Common myeloid progenitor, CD34-positive (primary cell): ENCODE measurements at regions not wholly inside any gene's neighbourhood (a gene's known extent, or its start where the extent isn't known, plus 50 kb on each side); places are given as distances from the start of the nearest gene placed in this dataset.

Experiments used
- CTCF ChIA-PET: fragments of 350-600 bp; sonication (Branson Sonifier 250); formaldehyde crosslinking; loops from one replicate; lab custom pipeline; 2021; ENCODE audit warnings: antibody characterized with exemption; lab: Charles Lee
- POLR2A ChIA-PET: fragments of 350-600 bp; sonication (Branson Sonifier 250); formaldehyde crosslinking; loops from one replicate; lab custom pipeline; 2021; ENCODE audit warnings: antibody characterized with exemption; lab: Charles Lee
- DNase-seq, 3 donors: peaks; one replicate each; pipeline versions ENCODE4 v3.0.0 to v3.0.0-alpha.2; 2013
- H3K27ac ChIP-seq, 2 experiments: 1 replicate in 1 of 2; 2 replicates in 1 of 2; pipeline ENCODE4 v1.7.0; 2013; ENCODE audit warnings: inconsistent platforms in 2 of 2, low read length in 2 of 2, mild to moderate bottlenecking in 2 of 2, low read depth in 1 of 2, moderate library complexity in 1 of 2; ENCODE audit not compliant: severe bottlenecking in 2 of 2, insufficient read depth in 1 of 2, poor library complexity in 1 of 2
- H3K27me3 ChIP-seq, 5 experiments: replicated peaks in 2 of 5; 1 replicate in 3 of 5; 2 replicates in 2 of 5; pipeline versions ENCODE4 v1.6.1 to v1.7.0; 2013; ENCODE audit warnings: low read length in 4 of 5, mild to moderate bottlenecking in 2 of 5, moderate library complexity in 2 of 5, inconsistent platforms in 1 of 5; ENCODE audit not compliant: insufficient read depth in 5 of 5, control insufficient read depth in 4 of 5
- H3K36me3 ChIP-seq, 4 experiments: 1 replicate in 2 of 4; 2 replicates in 2 of 4; pipeline versions ENCODE4 v1.6.1 to v1.7.0; 2013; ENCODE audit warnings: low read length in 3 of 4, control low read depth in 1 of 4, mild to moderate bottlenecking in 1 of 4; ENCODE audit not compliant: control insufficient read depth in 4 of 4, insufficient read depth in 4 of 4
- H3K4me1 ChIP-seq, 4 experiments: 1 replicate in 3 of 4; 2 replicates in 1 of 4; pipeline versions ENCODE4 v1.6.1 to v1.7.1; 2013; ENCODE audit warnings: low read length in 3 of 4, mild to moderate bottlenecking in 3 of 4, control low read depth in 1 of 4, inconsistent platforms in 1 of 4, moderate library complexity in 1 of 4; ENCODE audit not compliant: control insufficient read depth in 4 of 4, insufficient read depth in 4 of 4; ENCODE audit errors: control extremely low read depth in 1 of 4
- H3K4me3 ChIP-seq, 7 experiments: 1 replicate in 4 of 7; 2 replicates in 3 of 7; pipeline versions ENCODE4 v1.5.1 to v1.7.0; 2013; ENCODE audit warnings: mild to moderate bottlenecking in 7 of 7, low read length in 6 of 7, moderate library complexity in 6 of 7, inconsistent platforms in 2 of 7, low read depth in 2 of 7, control low read depth in 1 of 7; ENCODE audit not compliant: insufficient read depth in 4 of 7, control insufficient read depth in 1 of 7; ENCODE audit errors: extremely low read depth in 1 of 7
- H3K9me3 ChIP-seq, 5 experiments: 1 replicate in 4 of 5; 2 replicates in 1 of 5; pipeline versions ENCODE4 v1.6.1 to v1.7.1; 2013; ENCODE audit warnings: low read length in 4 of 5, mild to moderate bottlenecking in 2 of 5, inconsistent platforms in 1 of 5, low read depth in 1 of 5, moderate library complexity in 1 of 5; ENCODE audit not compliant: control insufficient read depth in 4 of 5, insufficient read depth in 2 of 5; ENCODE audit errors: control extremely low read depth in 1 of 5
- WGBS: methylation state at CpG from one replicate; pipeline ENCODE4 v1.1.5; 2013; ENCODE audit not compliant: insufficient coverage; 5-methylcytosine and 5-hydroxymethylcytosine counted together

GRCh38 chr6:84500726-84501125 lies 263.7 kb downstream of the TBX18 start:
- no peaks in the 10 kb centered on the region for H3K4me1 ChIP-seq
- WGBS: 100% methylated on average over 1 of the region's 3 CpGs
- CTCF ChIA-PET: interaction anchor here (0.9 kb wide), 1 partner anchor 12 kb away, joined by 3 read pairs; no protein-coding TSS in a partner anchor
- H3K27ac ChIP-seq: no peak overlapping the region
- H3K9me3 ChIP-seq: peaks cover 0 to under 1% (median 0%) of the 10 kb centered on the region in 5 experiments
- no peaks in the 10 kb centered on the region for H3K36me3 ChIP-seq
- no peaks in the 10 kb centered on the region for H3K27me3 ChIP-seq
- no peak for DNase-seq
- H3K4me3 ChIP-seq: no peak overlapping the region
- POLR2A ChIA-PET: no interaction called here

- WGBS: no CpG with 5 or more reads among the region's 2 CpGs
- Histone ChIP-seq H3K36me3 (no peaks in the 10 kb centered on the region), H3K4me3 (no peak overlapping the region), H3K4me1 (no peaks in the 10 kb centered on the region), H3K27ac (no peak overlapping the region), H3K9me3 (no peaks in the 10 kb centered on the region), H3K27me3 (no peaks in the 10 kb centered on the region)
- no peak for DNase-seq
- CTCF ChIA-PET: no interaction called here
- POLR2A ChIA-PET: no interaction called here
Measured at GRCh38 chr6:84498905-84499304, 265.5 kb downstream of the TBX18 start.

- DNase-seq: no peak
- POLR2A ChIA-PET: no interaction called here
- Histone ChIP-seq H3K27ac (no peak overlapping the region), H3K36me3 (no peaks in the 10 kb centered on the region), H3K4me1 (no peaks in the 10 kb centered on the region), H3K4me3 (no peak overlapping the region), H3K27me3 (no peaks in the 10 kb centered on the region), H3K9me3 (no peaks in the 10 kb centered on the region)
- WGBS: 92% methylated on average over 9 of the region's 13 CpGs
- CTCF ChIA-PET: no interaction called here
Measured at GRCh38 chr6:84492241-84493165, 265.1 kb upstream of the CEP162 start.

- Histone ChIP-seq H3K27ac (no peak overlapping the region), H3K27me3 (no peaks in the 10 kb centered on the region), H3K4me1 (no peaks in the 10 kb centered on the region), H3K36me3 (no peaks in the 10 kb centered on the region), H3K9me3 (no peaks in the 10 kb centered on the region), H3K4me3 (no peak overlapping the region)
- POLR2A ChIA-PET: no interaction called here
- WGBS: no CpG with 5 or more reads among the region's 1 CpG
- DNase-seq: no peak
- CTCF ChIA-PET: no interaction called here
Measured at GRCh38 chr6:84489598-84489997, 262.2 kb upstream of the CEP162 start.

- no peaks in the 10 kb centered on the region for H3K9me3 ChIP-seq
- POLR2A ChIA-PET: no interaction called here
- H3K36me3 ChIP-seq: no peaks in the 10 kb centered on the region
- CTCF ChIA-PET: no interaction called here
- H3K27ac ChIP-seq: no peak overlapping the region
- no peaks in the 10 kb centered on the region for H3K4me1 ChIP-seq
- H3K4me3 ChIP-seq: no peak overlapping the region
- no peak for DNase-seq
- H3K27me3 ChIP-seq: no peaks in the 10 kb centered on the region
Measured at GRCh38 chr6:84486526-84486925, 259.1 kb upstream of the CEP162 start.

- no peak for DNase-seq
- peaks cover 0 to 2% (median 0%) of the 10 kb centered on the region in 5 experiments for H3K9me3 ChIP-seq
- no peak overlapping the region for H3K27ac ChIP-seq
- H3K4me3 ChIP-seq: no peak overlapping the region
- H3K36me3 ChIP-seq: no peaks in the 10 kb centered on the region
- H3K4me1 ChIP-seq: no peaks in the 10 kb centered on the region
- WGBS: 100% methylated on average over 1 of the region's 1 CpG
- peaks cover 0 to 1% (median 0%) of the 10 kb centered on the region in 5 experiments for H3K27me3 ChIP-seq
- ChIA-PET POLR2A (no interaction called here), CTCF (no interaction called here)
Measured at GRCh38 chr6:84469144-84469543, 241.7 kb upstream of the CEP162 start.

GRCh38 chr6:84467296-84467695 lies 239.9 kb upstream of the CEP162 start:
- Histone ChIP-seq H3K4me3 (no peak overlapping the region), H3K36me3 (no peaks in the 10 kb centered on the region), H3K9me3 (peaks cover 0 to 3% (median 0%) of the 10 kb centered on the region in 5 experiments), H3K27me3 (peaks cover 0 to 1% (median 0%) of the 10 kb centered on the region in 5 experiments), H3K27ac (no peak overlapping the region), H3K4me1 (no peaks in the 10 kb centered on the region)
- DNase-seq: no peak
- ChIA-PET POLR2A (no interaction called here), CTCF (no interaction called here)
